CD4-positive, alpha-beta T cell (primary cell): ENCODE measurements at regions not wholly inside any gene's neighbourhood (a gene's known extent, or its start where the extent isn't known, plus 50 kb on each side); places are given as distances from the start of the nearest gene placed in this dataset.

ENCODE experiments used
- ATAC-seq: fragments of 200-7000 bp; cut with Tn5 transposase; one replicate; pipeline ENCODE4 v1.10.0; 2022; ENCODE audit warnings: mild to moderate bottlenecking; ENCODE audit not compliant: poor library complexity
- CTCF ChIA-PET: fragments of 350-600 bp; sonication (Branson Sonifier 250); formaldehyde crosslinking; loops from one replicate; lab custom pipeline; 2021; ENCODE audit warnings: antibody characterized with exemption, inconsistent platforms; lab: Charles Lee
- POLR2A ChIA-PET: fragments of 350-600 bp; sonication (Branson Sonifier 250); formaldehyde crosslinking; loops from one replicate; lab custom pipeline; 2021; ENCODE audit warnings: antibody characterized with exemption, inconsistent platforms; lab: Charles Lee
- DNase-seq, 14 experiments: peaks; one replicate each; pipeline ENCODE4 v3.0.0-alpha.2; 2013 to 2020; ENCODE audit warnings: mixed read lengths in 2 of 14
- H3K27ac ChIP-seq, 2 donors: one replicate each; pipeline versions ENCODE4 v1.5.1 to v1.7.0; 2013; ENCODE audit warnings: low read length in 2 of 2, low read depth in 1 of 2, mild to moderate bottlenecking in 1 of 2
- H3K27me3 ChIP-seq, 2 experiments: 1 replicate in 1 of 2; 2 replicates in 1 of 2; pipeline versions ENCODE4 v1.6.1 to v1.7.0; 2013; ENCODE audit warnings: low read length in 2 of 2, control low read depth in 1 of 2, mild to moderate bottlenecking in 1 of 2, moderate library complexity in 1 of 2; ENCODE audit not compliant: insufficient read depth in 2 of 2, control insufficient read depth in 1 of 2
- H3K36me3 ChIP-seq: one replicate; pipeline ENCODE4 v1.6.1; 2013; ENCODE audit warnings: low read length, control low read depth; ENCODE audit not compliant: insufficient read depth
- H3K4me1 ChIP-seq: one replicate; pipeline ENCODE4 v1.6.1; 2013; ENCODE audit warnings: low read length, control low read depth; ENCODE audit not compliant: insufficient read depth
- H3K4me3 ChIP-seq: one replicate; pipeline ENCODE4 v1.5.1; 2013; ENCODE audit warnings: mild to moderate bottlenecking, low read length, moderate library complexity
- H3K9me3 ChIP-seq, 2 experiments: 1 replicate in 1 of 2; 2 replicates in 1 of 2; pipeline versions ENCODE4 v1.6.1 to v1.7.0; 2013; ENCODE audit warnings: low read length in 2 of 2, mild to moderate bottlenecking in 2 of 2, control low read depth in 1 of 2, moderate library complexity in 1 of 2; ENCODE audit not compliant: control insufficient read depth in 1 of 2, insufficient read depth in 1 of 2
- H3K27ac Mint-ChIP-seq: one replicate; pipeline ENCODE4 v1.8.0; 2020; ENCODE audit warnings: mixed read lengths
- H3K27me3 Mint-ChIP-seq: one replicate; pipeline ENCODE4 v1.8.0; 2021; ENCODE audit warnings: mixed read lengths
- H3K36me3 Mint-ChIP-seq: one replicate; pipeline ENCODE4 v1.8.0; 2021; ENCODE audit warnings: low read depth, mixed read lengths
- H3K4me1 Mint-ChIP-seq: one replicate; pipeline ENCODE4 v1.8.0; 2021; ENCODE audit warnings: low read depth, mixed read lengths
- H3K4me3 Mint-ChIP-seq: one replicate; pipeline ENCODE4 v1.8.0; 2020; ENCODE audit warnings: mild to moderate bottlenecking, mixed read lengths
- H3K9me3 Mint-ChIP-seq: one replicate; pipeline ENCODE4 v1.8.0; 2020; ENCODE audit warnings: mixed read lengths
- CTCF ChIP-seq: fragments of 200-600 bp; IDR thresholded peaks from one replicate; pipeline ENCODE4 v1.8.0; 2022; ENCODE audit warnings: antibody characterized with exemption, mild to moderate bottlenecking
- intact Hi-C, 2 experiments: fragments of 100-400 bp; cut with DNase I in 1 of 2; cut with micrococcal nuclease in 1 of 2; formaldehyde crosslinking; loops; one replicate each; pipeline versions ENCODE4 v1.15.1 to v1.9.0; 2023 to 2025; cut with DNase I, micrococcal nuclease

GRCh38 chr7:115153769-115154477, 232.0 kb downstream of the MDFIC start:
- POLR2A ChIA-PET, result no interaction called here
- DNase-seq, result no peak
- Histone ChIP-seq H3K27ac (no peak overlapping the region), H3K4me1 (no peaks in the 10 kb centered on the region), H3K27me3 (no peaks in the 10 kb centered on the region), H3K4me3 (no peak overlapping the region), H3K36me3 (no peaks in the 10 kb centered on the region), H3K9me3 (no peaks in the 10 kb centered on the region)
- Mint-ChIP-seq H3K4me1 (no peaks in the 10 kb centered on the region), H3K4me3 (no peak overlapping the region), H3K36me3 (no peaks in the 10 kb centered on the region), H3K27ac (no peak overlapping the region), H3K9me3 (no peaks in the 10 kb centered on the region), H3K27me3 (no peaks in the 10 kb centered on the region)
- intact Hi-C loops, result no loop called here
- no peak for ATAC-seq
- TF ChIP-seq CTCF, result no peak
- CTCF ChIA-PET, result interaction anchor here (0.6 kb wide), 1 partner anchor 1615 kb away, joined by 3 read pairs; no protein-coding TSS in a partner anchor

GRCh38 chr7:115153176-115153575, 231.3 kb downstream of the MDFIC start:
- Mint-ChIP-seq H3K4me3 (no peak overlapping the region), H3K4me1 (no peaks in the 10 kb centered on the region), H3K36me3 (no peaks in the 10 kb centered on the region), H3K27me3 (no peaks in the 10 kb centered on the region), H3K27ac (no peak overlapping the region), H3K9me3 (no peaks in the 10 kb centered on the region)
- POLR2A ChIA-PET, result no interaction called here
- Histone ChIP-seq H3K27me3 (no peaks in the 10 kb centered on the region), H3K27ac (no peak overlapping the region), H3K4me3 (no peak overlapping the region), H3K9me3 (no peaks in the 10 kb centered on the region), H3K4me1 (no peaks in the 10 kb centered on the region), H3K36me3 (no peaks in the 10 kb centered on the region)
- ATAC-seq, result no peak
- intact Hi-C loops, result no loop called here
- no peak for TF ChIP-seq CTCF
- CTCF ChIA-PET, result no interaction called here
- no peak for DNase-seq

- POLR2A ChIA-PET, result no interaction called here
- DNase-seq (peak in 1 of 14 experiments; percentile 36), ATAC-seq (no peak)
- no peaks in the 10 kb centered on the region for H3K36me3 Mint-ChIP-seq
- no peaks in the 10 kb centered on the region for H3K27me3 Mint-ChIP-seq
- H3K27ac Mint-ChIP-seq, result no peak overlapping the region
- no peaks in the 10 kb centered on the region for H3K9me3 Mint-ChIP-seq
- TF ChIP-seq CTCF, result no peak
- CTCF ChIA-PET, result no interaction called here
- Histone ChIP-seq H3K9me3 (no peaks in the 10 kb centered on the region), H3K27ac (no peak overlapping the region), H3K4me1 (no peaks in the 10 kb centered on the region), H3K27me3 (no peaks in the 10 kb centered on the region), H3K36me3 (no peaks in the 10 kb centered on the region), H3K4me3 (no peak overlapping the region)
- H3K4me3 Mint-ChIP-seq, result no peak overlapping the region
- no peaks in the 10 kb centered on the region for H3K4me1 Mint-ChIP-seq
- intact Hi-C loops, result no loop called here
These were observed 224.3 kb downstream of the MDFIC start for GRCh38 chr7:115146148-115146547.
